ENCODE measurements at regions not wholly inside any gene's neighbourhood (a gene's known extent, or its start where the extent isn't known, plus 50 kb on each side); places are given as distances from the start of the nearest gene placed in this dataset.

- no peaks in the 10 kb centered on the region for H3K36me3 ChIP-seq
- H3K27ac ChIP-seq, result no peak overlapping the region
- DNase-seq, result no peak
- H3K27me3 ChIP-seq (replicated peaks in 1 of 7), result peaks cover 0 to 20% (median 0%) of the 10 kb centered on the region in 7 donors
- TF ChIP-seq POLR2AphosphoS5 (IDR thresholded peaks at IDR 0.05) (no peak), CTCF (IDR thresholded peaks at IDR 0.05 in 8 of 11, conservative IDR thresholded peaks at IDR 0.05 in 3 of 11) (no peak), POLR2A (IDR thresholded peaks at IDR 0.05) (no peak)
- intact Hi-C loops (cut with DNase I; ENCODE audit: low total_unique reads), result no loop called here
- H3K9me3 ChIP-seq, result no peaks in the 10 kb centered on the region
- H3K4me1 ChIP-seq, result no peaks in the 10 kb centered on the region
- no peak overlapping the region for H3K4me3 ChIP-seq
- WGBS, 5 donors, result 78 to 92% (median 87%) methylated on average over 5 of the region's 5 CpGs
Observed at GRCh38 chr22:47561766-47562165, 799.3 kb downstream of the TBC1D22A start.

GRCh38 chr22:47561115-47561675, 798.7 kb downstream of the TBC1D22A start:
- 78 to 86% (median 82%) methylated on average over 9 of the region's 9 CpGs for WGBS, 5 donors
- intact Hi-C loops (cut with DNase I; ENCODE audit: low total_unique reads), result no loop called here
- H3K4me1 ChIP-seq, result no peaks in the 10 kb centered on the region
- no peak for DNase-seq
- no peaks in the 10 kb centered on the region for H3K36me3 ChIP-seq
- H3K27me3 ChIP-seq (replicated peaks in 1 of 7), result peaks cover 0 to 20% (median 0%) of the 10 kb centered on the region in 7 donors
- no peak overlapping the region for H3K27ac ChIP-seq
- TF ChIP-seq POLR2AphosphoS5 (IDR thresholded peaks at IDR 0.05), result no peak
- no peak for TF ChIP-seq CTCF (IDR thresholded peaks at IDR 0.05 in 8 of 11, conservative IDR thresholded peaks at IDR 0.05 in 3 of 11)
- no peak for TF ChIP-seq POLR2A (IDR thresholded peaks at IDR 0.05)
- no peaks in the 10 kb centered on the region for H3K9me3 ChIP-seq
- H3K4me3 ChIP-seq, result no peak overlapping the region

- H3K27ac ChIP-seq, result no peak overlapping the region
- H3K4me3 ChIP-seq, result no peak overlapping the region
- 75 to 91% (median 87%) methylated on average over 13 to 16 of the region's 16 CpGs for WGBS, 5 donors
- intact Hi-C loops (cut with DNase I; ENCODE audit: low total_unique reads), result no loop called here
- H3K27me3 ChIP-seq (replicated peaks in 1 of 7), result peaks cover 0 to 15% (median 0%) of the 10 kb centered on the region in 7 donors
- no peaks in the 10 kb centered on the region for H3K4me1 ChIP-seq
- no peaks in the 10 kb centered on the region for H3K36me3 ChIP-seq
- H3K9me3 ChIP-seq, result no peaks in the 10 kb centered on the region
- DNase-seq, result no peak
- TF ChIP-seq POLR2AphosphoS5 (IDR thresholded peaks at IDR 0.05) (no peak), CTCF (IDR thresholded peaks at IDR 0.05 in 8 of 11, conservative IDR thresholded peaks at IDR 0.05 in 3 of 11) (no peak), POLR2A (IDR thresholded peaks at IDR 0.05) (no peak)
Observed at GRCh38 chr22:47558828-47559700, 796.6 kb downstream of the TBC1D22A start.

DNA sequence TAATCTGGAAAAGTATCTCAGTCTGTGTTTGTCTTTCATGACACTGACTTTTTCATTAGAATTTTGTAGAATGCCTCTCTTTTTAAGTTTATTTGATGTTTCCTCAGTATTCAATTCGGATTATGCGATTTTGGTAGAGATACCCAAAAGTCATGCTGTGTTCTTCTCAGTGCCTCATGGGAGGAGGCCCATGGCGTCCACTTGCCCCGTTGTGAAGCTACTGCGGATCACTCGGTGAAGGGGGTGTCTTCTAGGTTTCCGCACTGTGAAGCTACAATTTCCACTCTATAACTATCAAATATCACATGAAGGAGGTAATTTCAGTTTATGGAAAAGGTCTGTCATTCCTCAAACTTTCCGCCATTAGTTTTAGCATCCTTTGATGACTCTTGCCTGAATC, 794.0 kb downstream of the TBC1D22A start:
- no peak overlapping the region for H3K4me3 ChIP-seq
- H3K27ac ChIP-seq, result no peak overlapping the region
- H3K36me3 ChIP-seq, result no peaks in the 10 kb centered on the region
- H3K27me3 ChIP-seq (replicated peaks in 1 of 7), result peaks cover 0 to 32% (median 0%) of the 10 kb centered on the region in 7 donors
- DNase-seq, result no peak
- no peaks in the 10 kb centered on the region for H3K9me3 ChIP-seq
- 90 to 96% (median 94%) methylated on average over 8 of the region's 8 CpGs for WGBS, 5 donors
- intact Hi-C loops (cut with DNase I; ENCODE audit: low total_unique reads), result no loop called here
- no peaks in the 10 kb centered on the region for H3K4me1 ChIP-seq
- TF ChIP-seq CTCF (IDR thresholded peaks at IDR 0.05 in 8 of 11, conservative IDR thresholded peaks at IDR 0.05 in 3 of 11), result no peak
- TF ChIP-seq POLR2A (IDR thresholded peaks at IDR 0.05), result no peak
- no peak for TF ChIP-seq POLR2AphosphoS5 (IDR thresholded peaks at IDR 0.05)

Data from spleen (tissue), 11 donors.